KG1 (cell line): ENCODE measurements at regions not wholly inside any gene's neighbourhood (a gene's known extent, or its start where the extent isn't known, plus 50 kb on each side); places are given as distances from the start of the nearest gene placed in this dataset.

Experiments
- DNase-seq: peaks from one replicate; lab custom pipeline; 2025; lab: John Stamatoyannopoulos, UW

GRCh38 chr14:82047777-82048470 lies 514.3 kb upstream of the SEL1L start:
- DNase-seq: no peak

- no peak for DNase-seq
Observed at GRCh38 chr14:82052778-82053177, 519.1 kb upstream of the SEL1L start.

- DNase-seq: peak; percentile 15
Observed at GRCh38 chr14:82055515-82056115, 522.0 kb upstream of the SEL1L start.

- no peak for DNase-seq
Observed at GRCh38 chr14:82060219-82060618, 526.6 kb upstream of the SEL1L start.

- DNase-seq: no peak
Observed at GRCh38 chr14:82067221-82067875, 533.7 kb upstream of the SEL1L start.

- DNase-seq: no peak
Observed at GRCh38 chr14:82070040-82070439, 536.4 kb upstream of the SEL1L start.

- DNase-seq: no peak
Observed at GRCh38 chr14:82070753-82071152, 537.1 kb upstream of the SEL1L start.

GRCh38 chr14:82073547-82073946 lies 539.9 kb upstream of the SEL1L start:
- no peak for DNase-seq

- DNase-seq: peak; percentile 11
Observed at GRCh38 chr14:82075566-82075965, 541.9 kb upstream of the SEL1L start.

GRCh38 chr14:82079553-82079952 lies 545.9 kb upstream of the SEL1L start:
- no peak for DNase-seq

- no peak for DNase-seq
Observed at GRCh38 chr14:82080370-82080769, 546.7 kb upstream of the SEL1L start.

GRCh38 chr14:82084813-82085212 lies 551.2 kb upstream of the SEL1L start:
- DNase-seq: no peak

GRCh38 chr14:82091097-82091496 lies 557.4 kb upstream of the SEL1L start:
- no peak for DNase-seq

- DNase-seq: no peak
Observed at GRCh38 chr14:82094829-82095345, 561.2 kb upstream of the SEL1L start.

- DNase-seq: no peak
Observed at GRCh38 chr14:82104013-82104412, 570.4 kb upstream of the SEL1L start.

GRCh38 chr14:82112210-82112839 lies 578.7 kb upstream of the SEL1L start:
- DNase-seq: no peak

GRCh38 chr14:82113007-82113406 lies 579.4 kb upstream of the SEL1L start:
- no peak for DNase-seq

GRCh38 chr14:82113710-82114109 lies 580.1 kb upstream of the SEL1L start:
- DNase-seq: no peak

GRCh38 chr14:82116721-82117120 lies 583.1 kb upstream of the SEL1L start:
- no peak for DNase-seq

GRCh38 chr14:82122655-82123054 lies 589.0 kb upstream of the SEL1L start:
- no peak for DNase-seq

- no peak for DNase-seq
Observed at GRCh38 chr14:82124511-82124910, 590.9 kb upstream of the SEL1L start.

- DNase-seq: no peak
Observed at GRCh38 chr14:82126006-82126405, 592.4 kb upstream of the SEL1L start.

GRCh38 chr14:82134411-82134810 lies 600.8 kb upstream of the SEL1L start:
- DNase-seq: no peak
